ENCODE measurements at regions not wholly inside any gene's neighbourhood (a gene's known extent, or its start where the extent isn't known, plus 50 kb on each side); places are given as distances from the start of the nearest gene placed in this dataset.

GRCh38 chr18:46374850-46375249, 270.7 kb downstream of the HAUS1 start:
- DNase-seq (ENCODE audit: low read depth) = peak; percentile 8

- DNase-seq (ENCODE audit: low read depth) = no peak
These were observed 273.4 kb downstream of the HAUS1 start for GRCh38 chr18:46377557-46377956.

DNA sequence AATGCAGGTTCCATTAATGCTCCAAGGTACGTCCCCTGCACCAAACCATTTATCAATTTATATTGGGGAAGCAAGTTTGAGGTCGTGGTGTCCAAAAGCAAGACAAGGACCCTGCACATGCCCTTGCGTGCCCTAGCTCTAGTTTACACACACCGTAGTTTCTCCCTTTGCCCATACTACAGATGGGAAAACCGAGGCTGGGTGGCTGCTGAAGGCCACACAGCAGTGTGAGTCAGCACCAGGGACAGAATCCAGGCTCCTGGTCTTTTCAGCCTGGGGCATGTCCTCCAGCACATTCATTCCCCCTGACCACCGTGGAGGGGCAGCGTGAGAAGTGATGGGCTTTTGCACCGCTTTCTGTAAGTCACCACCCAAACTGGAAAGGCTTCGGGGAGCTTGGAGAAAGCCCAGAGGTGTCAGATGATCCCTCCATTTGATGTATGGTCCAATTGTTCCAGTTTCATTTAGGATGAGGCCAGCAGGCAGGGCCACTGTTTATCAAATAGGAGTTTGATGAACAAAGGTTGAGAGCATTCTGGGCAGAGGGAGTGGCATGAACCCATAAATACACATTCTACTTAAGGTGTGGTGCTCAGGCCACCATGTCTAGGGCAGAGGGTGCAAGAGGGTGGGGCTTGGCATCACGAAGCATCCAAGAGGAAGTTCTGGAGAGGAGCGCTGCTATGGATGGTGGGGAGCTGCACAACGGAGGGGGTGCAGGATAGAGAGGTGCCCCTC, 274.1 kb downstream of the HAUS1 start:
- no peak for DNase-seq (ENCODE audit: low read depth)

DNA sequence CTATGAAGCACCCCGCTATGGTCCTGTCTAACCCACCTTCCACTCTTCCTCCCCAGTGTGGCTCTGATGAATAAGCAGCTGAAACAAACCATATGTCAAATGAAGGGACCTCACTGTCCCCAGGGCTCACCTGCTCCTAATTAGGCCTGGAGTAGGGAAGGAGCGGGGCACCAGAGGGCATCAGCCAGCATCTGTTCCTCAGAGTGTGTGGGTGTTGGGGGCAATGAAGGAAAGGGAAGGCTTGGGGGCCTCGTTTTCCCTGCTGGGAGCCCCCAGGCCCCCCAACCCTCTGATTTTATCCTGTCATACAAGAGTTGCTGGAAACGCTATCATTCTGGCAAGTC, 274.7 kb downstream of the HAUS1 start:
- DNase-seq (ENCODE audit: low read depth) = no peak

DNA sequence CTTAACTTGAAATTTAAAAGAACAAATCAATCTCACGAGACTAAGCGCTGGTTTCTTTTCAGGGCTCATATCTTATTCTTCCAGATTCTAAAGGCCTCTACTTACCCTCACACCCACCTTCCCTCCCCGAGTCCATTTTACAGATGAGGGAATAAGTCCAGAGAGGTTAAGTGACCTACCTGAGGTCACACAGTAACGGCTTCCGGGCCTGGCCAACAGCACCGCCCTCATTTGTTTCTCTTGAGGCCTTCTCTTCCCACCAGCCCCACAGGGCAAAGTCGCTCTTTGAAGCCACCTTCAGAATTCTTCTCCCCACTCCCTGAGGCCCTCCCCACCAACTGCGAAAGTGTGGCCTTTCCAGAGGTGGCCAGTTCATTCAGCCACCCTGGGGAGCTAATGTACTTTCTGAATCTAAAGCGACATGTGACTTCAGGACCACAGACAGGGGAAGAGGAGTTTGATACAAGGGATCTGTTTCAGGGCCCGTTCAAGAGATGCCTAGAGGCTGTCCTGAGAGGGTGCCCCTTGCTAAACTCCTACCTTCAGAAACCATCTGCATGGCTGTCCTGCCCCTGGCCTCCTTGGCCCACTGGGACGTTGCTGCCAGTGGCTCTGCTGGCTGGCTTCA, 275.3 kb downstream of the HAUS1 start:
- DNase-seq (ENCODE audit: low read depth) = peak; percentile 4

GRCh38 chr18:46385124-46385523, 271.9 kb downstream of the LOXHD1 start:
- no peak for DNase-seq (ENCODE audit: low read depth)

- peak; percentile 70 for DNase-seq (ENCODE audit: low read depth)
These were observed 270.2 kb downstream of the LOXHD1 start for GRCh38 chr18:46386788-46387187.

DNA sequence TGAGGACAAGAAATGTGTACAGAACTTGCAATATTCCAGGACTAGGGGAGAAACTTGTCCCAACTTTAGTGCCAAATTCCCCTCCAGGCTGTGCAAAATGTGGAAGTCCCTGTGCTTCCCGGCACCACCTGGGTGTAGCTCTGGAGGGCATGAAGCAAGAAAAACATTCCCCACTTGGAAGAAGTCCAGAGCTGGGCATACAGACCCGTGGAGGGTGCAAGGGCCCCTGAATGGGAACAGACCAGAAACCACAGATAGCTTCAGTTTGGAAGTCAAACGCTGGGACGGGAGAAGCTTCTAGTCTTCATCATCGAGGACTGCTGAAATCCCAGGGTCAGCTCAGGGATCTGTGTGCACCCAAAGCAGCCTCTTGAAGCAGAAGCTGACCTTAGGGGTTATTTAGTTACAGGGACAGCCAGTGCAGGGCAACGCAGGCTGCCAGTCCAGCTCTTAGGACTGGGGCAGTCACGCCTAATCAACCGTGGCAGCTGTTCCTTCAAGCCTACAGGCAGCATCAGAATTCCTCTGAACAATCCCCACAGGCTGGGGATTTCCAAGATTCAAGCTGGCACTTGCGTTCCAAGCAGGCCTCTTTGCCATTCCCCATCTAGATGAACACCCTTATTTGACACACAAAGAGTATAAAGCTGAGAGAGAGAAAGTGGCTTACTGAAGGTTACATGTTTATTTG, 269.4 kb downstream of the LOXHD1 start:
- peak; percentile 90 for DNase-seq (ENCODE audit: low read depth)

GRCh38 chr18:46388286-46388685, 268.7 kb downstream of the LOXHD1 start:
- peak; percentile 26 for DNase-seq (ENCODE audit: low read depth)

DNA sequence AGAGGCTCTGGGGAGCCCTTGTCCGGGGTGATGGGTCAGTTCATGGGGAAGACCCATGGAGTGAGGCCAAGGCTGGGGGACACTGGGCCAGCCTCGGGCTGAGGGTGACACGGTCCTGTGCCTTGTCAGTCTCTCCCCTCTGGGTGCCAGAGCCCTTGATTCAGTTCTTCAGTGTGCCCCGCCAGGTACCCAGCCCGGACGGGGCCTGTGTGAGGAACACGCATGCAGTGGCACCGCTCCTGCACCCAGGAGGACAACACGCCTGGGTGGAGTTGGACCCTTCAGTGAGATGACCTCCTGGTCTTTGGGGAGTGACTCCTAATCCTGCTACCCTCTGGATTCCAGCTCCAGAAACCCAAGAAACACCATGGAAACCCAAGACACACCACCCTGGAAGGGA, 264.4 kb downstream of the LOXHD1 start:
- no peak for DNase-seq (ENCODE audit: low read depth)

DNA sequence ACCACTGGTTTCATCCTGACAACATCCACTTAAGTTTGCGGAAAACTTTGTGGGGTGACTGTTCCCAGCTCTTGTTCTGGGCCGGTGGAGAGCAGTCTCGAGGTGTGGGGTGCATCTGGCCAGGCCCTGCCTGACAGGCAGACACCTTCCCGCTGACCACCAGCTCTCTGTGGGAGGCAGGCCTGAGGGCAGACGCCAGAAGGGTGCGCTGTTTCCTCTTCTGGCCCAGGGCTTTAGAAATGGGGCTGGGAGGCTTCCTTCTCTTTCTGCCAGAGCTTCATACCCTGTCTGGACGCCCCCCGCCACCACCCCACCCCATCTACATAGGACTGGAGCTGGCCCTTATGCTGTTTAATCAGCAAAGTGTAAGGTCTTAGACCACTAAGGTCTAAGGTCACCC, 263.8 kb downstream of the LOXHD1 start:
- DNase-seq (ENCODE audit: low read depth) = no peak

DNA sequence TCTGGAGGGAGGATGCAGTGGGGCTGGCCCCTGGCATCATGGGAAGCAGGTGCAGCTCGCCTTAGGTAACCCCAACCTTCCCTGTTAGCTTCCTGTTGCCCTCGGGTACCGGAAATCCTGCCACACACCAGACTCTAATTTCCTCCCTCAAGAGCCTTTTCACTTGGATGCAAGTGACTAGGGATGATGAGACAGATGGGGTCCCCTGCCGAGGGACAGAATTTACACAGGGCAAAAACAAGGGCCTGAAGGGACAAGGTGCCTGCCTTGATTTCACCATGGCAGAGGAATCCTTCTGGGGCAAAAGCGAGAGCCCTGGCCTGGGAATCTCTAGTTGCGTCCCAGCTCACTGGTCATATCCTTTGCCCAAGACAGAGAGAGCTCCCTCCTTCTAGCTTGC, 263.1 kb downstream of the LOXHD1 start:
- DNase-seq (ENCODE audit: low read depth) = no peak

DNA sequence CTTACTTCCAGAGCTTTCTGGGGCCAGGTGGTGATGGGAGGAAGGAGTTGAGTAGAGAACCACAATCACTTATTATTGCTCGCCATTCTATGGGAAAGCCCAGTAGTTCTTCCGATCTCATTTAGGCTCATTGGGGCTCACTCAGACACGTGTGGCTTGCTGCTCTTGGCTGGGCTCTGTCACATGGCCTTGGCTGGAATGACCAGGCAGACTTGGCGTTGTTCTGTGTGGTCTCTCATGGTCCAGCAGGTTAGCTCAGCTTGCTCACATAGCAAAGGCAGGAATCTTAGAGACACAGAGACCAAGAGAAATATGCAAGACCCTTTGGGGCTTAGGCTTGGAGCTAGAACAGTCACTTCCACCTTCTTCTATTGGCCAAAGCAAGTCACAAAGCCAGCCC, 261.2 kb downstream of the LOXHD1 start:
- no peak for DNase-seq (ENCODE audit: low read depth)

DNA sequence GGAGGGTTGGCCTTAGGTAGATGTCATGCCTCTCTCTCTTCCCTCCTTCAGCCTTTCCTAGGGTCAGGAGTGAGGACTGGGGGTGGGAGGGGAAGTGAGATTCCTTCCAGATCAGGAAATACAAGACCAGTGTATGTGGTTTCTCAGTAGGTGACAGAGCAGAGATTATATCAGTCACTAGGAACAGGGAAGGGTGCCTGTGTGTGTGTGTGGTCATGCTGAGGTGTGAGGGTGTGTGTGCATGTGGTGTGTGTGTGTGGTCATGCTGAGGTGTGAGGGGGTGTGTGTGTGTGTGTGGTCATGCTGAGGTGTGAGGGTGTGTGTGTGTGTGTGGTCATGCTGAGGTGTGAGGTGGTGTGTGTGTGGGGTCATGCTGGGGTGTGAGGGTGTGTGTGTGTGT, 259.8 kb downstream of the LOXHD1 start:
- DNase-seq (ENCODE audit: low read depth) = no peak

GRCh38 chr18:46398005-46398404, 259.0 kb downstream of the LOXHD1 start:
- DNase-seq (ENCODE audit: low read depth) = no peak

GRCh38 chr18:46398625-46399024, 258.4 kb downstream of the LOXHD1 start:
- no peak for DNase-seq (ENCODE audit: low read depth)

GRCh38 chr18:46399303-46399702, 257.7 kb downstream of the LOXHD1 start:
- DNase-seq (ENCODE audit: low read depth) = no peak

DNA sequence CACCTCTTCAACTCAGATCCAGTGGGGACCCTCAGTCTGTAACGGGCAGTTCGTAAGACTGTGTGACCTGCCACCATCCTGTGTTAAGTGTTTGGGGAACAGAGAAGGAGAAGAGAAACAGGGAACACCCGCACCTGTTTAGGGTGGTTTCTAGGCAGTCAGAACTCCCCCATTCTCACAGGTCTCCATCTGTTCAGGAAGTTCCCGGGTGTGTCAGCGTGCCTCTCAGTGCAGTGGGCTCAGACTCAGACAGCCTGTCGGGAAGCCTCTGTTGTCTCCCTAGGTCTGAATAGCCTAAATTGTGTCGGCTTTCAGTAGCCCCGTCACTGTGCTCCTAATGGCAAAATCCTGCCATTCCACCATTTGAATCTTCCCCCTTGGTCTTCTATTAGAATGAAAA, 256.6 kb downstream of the LOXHD1 start:
- no peak for DNase-seq (ENCODE audit: low read depth)

- no peak for DNase-seq (ENCODE audit: low read depth)
These were observed 255.4 kb downstream of the LOXHD1 start for GRCh38 chr18:46401486-46402070.

GRCh38 chr18:46402396-46402795, 254.6 kb downstream of the LOXHD1 start:
- DNase-seq (ENCODE audit: low read depth) = no peak

DNA sequence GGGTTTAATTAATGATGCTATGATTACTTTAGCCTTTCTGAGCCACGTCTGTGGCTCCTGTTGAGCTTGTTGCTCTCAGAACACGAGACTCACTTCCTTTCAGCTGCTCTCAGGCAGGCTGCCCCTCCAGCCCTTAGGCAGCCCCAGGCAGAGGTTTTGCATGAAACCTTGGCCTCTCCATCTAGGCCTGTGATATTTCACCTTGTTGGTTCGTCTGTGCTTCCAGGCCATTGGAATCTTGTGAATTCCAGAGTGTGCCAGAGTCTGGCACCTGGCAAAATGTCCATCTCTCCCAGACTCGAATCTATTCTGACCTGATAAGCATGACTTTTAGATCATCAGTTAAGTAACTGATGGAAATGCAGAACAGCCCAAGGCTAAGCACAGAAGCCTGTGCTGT, 254.1 kb downstream of the LOXHD1 start:
- DNase-seq (ENCODE audit: low read depth) = no peak

DNA sequence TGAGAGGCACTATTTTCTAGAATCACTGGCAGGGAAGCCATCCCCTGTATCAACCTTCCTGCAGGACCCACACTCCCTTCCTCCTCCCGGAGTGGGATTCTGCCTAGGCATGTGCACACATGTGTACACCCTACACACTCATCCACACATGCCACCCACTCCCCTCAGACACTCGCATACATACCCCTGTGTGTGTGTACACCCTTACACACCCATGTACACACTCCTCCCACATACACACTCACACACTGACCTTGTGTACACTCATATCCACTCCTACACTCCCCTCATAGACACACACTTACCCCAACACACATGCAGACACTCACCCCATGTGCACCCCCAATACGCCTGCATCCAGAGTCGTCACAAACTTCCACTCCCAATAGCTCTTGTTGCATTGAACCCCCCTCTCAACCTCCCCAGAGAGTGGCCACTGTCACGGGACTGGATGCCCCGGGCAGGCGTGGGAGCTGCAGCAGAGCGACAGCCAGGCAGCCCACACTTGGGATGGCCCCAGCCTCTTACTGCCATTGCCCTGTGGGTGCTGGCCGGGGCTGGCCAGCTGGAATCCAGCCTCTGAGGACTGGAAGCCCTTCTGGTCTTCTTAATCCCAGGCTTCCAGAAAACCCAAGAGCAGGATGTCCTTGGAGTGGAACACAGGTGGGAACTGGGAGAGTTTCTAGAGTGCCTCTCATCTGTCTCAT, 251.0 kb downstream of the LOXHD1 start:
- DNase-seq (ENCODE audit: low read depth) = no peak

Measured in myocyte (in vitro differentiated cells).